Keratinocyte (primary cell): ENCODE measurements at regions not wholly inside any gene's neighbourhood (a gene's known extent, or its start where the extent isn't known, plus 50 kb on each side); places are given as distances from the start of the nearest gene placed in this dataset.

Experiments
- EZH2 ChIP-seq: IDR thresholded peaks from one replicate; pipeline ENCODE4 v1.6.1; 2012; ENCODE audit warnings: inconsistent platforms, mild to moderate bottlenecking, low read length, moderate library complexity
- TF ChIP-seq, protein P1 (sequence below), 3 experiments: IDR thresholded peaks in 1 of 3; conservative IDR thresholded peaks in 1 of 3; optimal IDR thresholded peaks in 1 of 3; 2 replicates in 2 of 3; 3 replicates in 1 of 3; pipeline versions ENCODE3 to v1.5.1; 2011; ENCODE audit warnings: low read length in 3 of 3, mild to moderate bottlenecking in 3 of 3, moderate library complexity in 2 of 3, control low read depth in 1 of 3, inconsistent platforms in 1 of 3; ENCODE audit not compliant: insufficient read depth in 2 of 3; ENCODE audit errors: extremely low read depth in 1 of 3

DNA sequence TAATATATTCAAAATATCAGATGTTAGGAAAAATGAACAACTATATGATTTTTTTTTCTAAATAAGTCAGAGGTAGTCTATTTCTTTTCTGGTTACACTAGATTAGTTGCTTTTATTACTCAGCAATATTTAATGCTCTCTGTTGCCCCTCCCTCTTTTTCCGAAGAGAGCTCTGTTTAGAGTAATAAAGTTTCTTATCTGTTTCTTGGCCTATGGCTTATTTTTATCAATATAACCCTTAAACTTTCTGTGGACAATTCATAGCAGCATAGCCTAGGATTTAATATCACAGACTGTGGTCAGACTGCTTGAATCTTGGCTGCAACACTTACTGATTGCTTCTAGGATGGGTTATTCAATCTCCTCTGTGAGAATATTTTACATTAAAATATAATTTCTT lies 2315.4 kb upstream of the AGA start:
- TF ChIP-seq, protein P1, sequence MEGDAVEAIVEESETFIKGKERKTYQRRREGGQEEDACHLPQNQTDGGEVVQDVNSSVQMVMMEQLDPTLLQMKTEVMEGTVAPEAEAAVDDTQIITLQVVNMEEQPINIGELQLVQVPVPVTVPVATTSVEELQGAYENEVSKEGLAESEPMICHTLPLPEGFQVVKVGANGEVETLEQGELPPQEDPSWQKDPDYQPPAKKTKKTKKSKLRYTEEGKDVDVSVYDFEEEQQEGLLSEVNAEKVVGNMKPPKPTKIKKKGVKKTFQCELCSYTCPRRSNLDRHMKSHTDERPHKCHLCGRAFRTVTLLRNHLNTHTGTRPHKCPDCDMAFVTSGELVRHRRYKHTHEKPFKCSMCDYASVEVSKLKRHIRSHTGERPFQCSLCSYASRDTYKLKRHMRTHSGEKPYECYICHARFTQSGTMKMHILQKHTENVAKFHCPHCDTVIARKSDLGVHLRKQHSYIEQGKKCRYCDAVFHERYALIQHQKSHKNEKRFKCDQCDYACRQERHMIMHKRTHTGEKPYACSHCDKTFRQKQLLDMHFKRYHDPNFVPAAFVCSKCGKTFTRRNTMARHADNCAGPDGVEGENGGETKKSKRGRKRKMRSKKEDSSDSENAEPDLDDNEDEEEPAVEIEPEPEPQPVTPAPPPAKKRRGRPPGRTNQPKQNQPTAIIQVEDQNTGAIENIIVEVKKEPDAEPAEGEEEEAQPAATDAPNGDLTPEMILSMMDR (optimal IDR thresholded peaks at IDR 0.05 in 1 of 3, IDR thresholded peaks at IDR 0.05 in 1 of 3, conservative IDR thresholded peaks at IDR 0.05 in 1 of 3; ENCODE audit: extremely low read depth in 1 of 3, insufficient read depth in 2 of 3, low read length in 3 of 3) = no peak
- no peak for TF ChIP-seq EZH2
